HEK293 (cell line): ENCODE measurements at regions not wholly inside any gene's neighbourhood (a gene's known extent, or its start where the extent isn't known, plus 50 kb on each side); places are given as distances from the start of the nearest gene placed in this dataset.

Experiments
- SP7 ChIP-seq: fragments of 450-650 bp; formaldehyde crosslinking; IDR thresholded peaks from 2 replicates; pipeline ENCODE4 v1.5.1; 2016; ENCODE audit warnings: missing biosample characterization, missing genetic modification characterization
- ZIC2 ChIP-seq: fragments of 450-650 bp; formaldehyde crosslinking; IDR thresholded peaks from 2 replicates; pipeline ENCODE4 v1.5.1; 2016; ENCODE audit warnings: missing biosample characterization, missing genetic modification characterization
- ZNF133 ChIP-seq: fragments of 450-650 bp; formaldehyde crosslinking; IDR thresholded peaks from 2 replicates; pipeline ENCODE4 v1.5.1; 2016; ENCODE audit warnings: missing biosample characterization, missing genetic modification characterization
- ZNF366 ChIP-seq: fragments of 450-650 bp; formaldehyde crosslinking; conservative IDR thresholded peaks from 2 replicates; pipeline ENCODE4 v1.5.1; 2016; ENCODE audit warnings: missing biosample characterization, missing genetic modification characterization
- ZNF48 ChIP-seq: fragments of 450-650 bp; formaldehyde crosslinking; IDR thresholded peaks from 2 replicates; pipeline ENCODE4 v1.5.1; 2016; ENCODE audit warnings: missing biosample characterization, missing genetic modification characterization
- ZNF513 ChIP-seq: fragments of 450-650 bp; IDR thresholded peaks from 2 replicates; pipeline ENCODE4 v1.5.1; 2018; ENCODE audit warnings: missing biosample characterization, missing genetic modification characterization
- ZNF514 ChIP-seq: fragments of 450-650 bp; formaldehyde crosslinking; IDR thresholded peaks from 2 replicates; pipeline ENCODE4 v1.5.1; 2016; ENCODE audit warnings: missing biosample characterization, missing genetic modification characterization
- TF ChIP-seq, protein P1 (sequence below): fragments of 450-650 bp; formaldehyde crosslinking; IDR thresholded peaks from 2 replicates; pipeline ENCODE4 v1.5.1; 2016; ENCODE audit warnings: missing biosample characterization, missing genetic modification characterization

- TF ChIP-seq ZIC2 (tag by site-specific recombination) (no peak), SP7 (tag by site-specific recombination) (no peak), ZNF48 (no peak), ZNF513 (tag by site-specific recombination) (no peak), ZNF366 (no peak), ZNF133 (tag by site-specific recombination) (no peak), ZNF514 (no peak)
- TF ChIP-seq, protein P1, sequence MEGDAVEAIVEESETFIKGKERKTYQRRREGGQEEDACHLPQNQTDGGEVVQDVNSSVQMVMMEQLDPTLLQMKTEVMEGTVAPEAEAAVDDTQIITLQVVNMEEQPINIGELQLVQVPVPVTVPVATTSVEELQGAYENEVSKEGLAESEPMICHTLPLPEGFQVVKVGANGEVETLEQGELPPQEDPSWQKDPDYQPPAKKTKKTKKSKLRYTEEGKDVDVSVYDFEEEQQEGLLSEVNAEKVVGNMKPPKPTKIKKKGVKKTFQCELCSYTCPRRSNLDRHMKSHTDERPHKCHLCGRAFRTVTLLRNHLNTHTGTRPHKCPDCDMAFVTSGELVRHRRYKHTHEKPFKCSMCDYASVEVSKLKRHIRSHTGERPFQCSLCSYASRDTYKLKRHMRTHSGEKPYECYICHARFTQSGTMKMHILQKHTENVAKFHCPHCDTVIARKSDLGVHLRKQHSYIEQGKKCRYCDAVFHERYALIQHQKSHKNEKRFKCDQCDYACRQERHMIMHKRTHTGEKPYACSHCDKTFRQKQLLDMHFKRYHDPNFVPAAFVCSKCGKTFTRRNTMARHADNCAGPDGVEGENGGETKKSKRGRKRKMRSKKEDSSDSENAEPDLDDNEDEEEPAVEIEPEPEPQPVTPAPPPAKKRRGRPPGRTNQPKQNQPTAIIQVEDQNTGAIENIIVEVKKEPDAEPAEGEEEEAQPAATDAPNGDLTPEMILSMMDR (tag by site-specific recombination): no peak
Measured at GRCh38 chr5:117973785-117974184, 1014.6 kb downstream of the DTWD2 start.
